HG03196 (cell line): ENCODE measurements at regions not wholly inside any gene's neighbourhood (a gene's known extent, or its start where the extent isn't known, plus 50 kb on each side); places are given as distances from the start of the nearest gene placed in this dataset.

Experiments used
- ATAC-seq: cut with Tn5 transposase; IDR thresholded peaks from one replicate; pipeline ENCODE4 v1.9.1; 2021; ENCODE audit not compliant: unreplicated experiment

- no peak for ATAC-seq
These were observed 1427.0 kb upstream of the MIR17HG start for GRCh38 chr13:89920461-89920860.

- no peak for ATAC-seq
These were observed 1424.4 kb upstream of the MIR17HG start for GRCh38 chr13:89923052-89923451.

GRCh38 chr13:89923736-89924135 is 1423.8 kb upstream of the MIR17HG start:
- ATAC-seq, result no peak

- ATAC-seq, result no peak
These were observed 1422.4 kb upstream of the MIR17HG start for GRCh38 chr13:89925107-89925506.

- ATAC-seq, result no peak
These were observed 1416.6 kb upstream of the MIR17HG start for GRCh38 chr13:89930861-89931260.

GRCh38 chr13:89932902-89933301 is 1414.6 kb upstream of the MIR17HG start:
- ATAC-seq, result no peak

GRCh38 chr13:89936256-89936655 is 1411.2 kb upstream of the MIR17HG start:
- ATAC-seq, result no peak

- no peak for ATAC-seq
These were observed 1410.1 kb upstream of the MIR17HG start for GRCh38 chr13:89937420-89937819.

- no peak for ATAC-seq
These were observed 1407.1 kb upstream of the MIR17HG start for GRCh38 chr13:89940383-89940782.

GRCh38 chr13:89943139-89943538 is 1404.3 kb upstream of the MIR17HG start:
- no peak for ATAC-seq

- ATAC-seq, result no peak
These were observed 1397.3 kb upstream of the MIR17HG start for GRCh38 chr13:89950225-89950624.

- no peak for ATAC-seq
These were observed 1396.1 kb upstream of the MIR17HG start for GRCh38 chr13:89951341-89951740.

GRCh38 chr13:89953581-89953980 is 1393.9 kb upstream of the MIR17HG start:
- ATAC-seq, result no peak

- ATAC-seq, result no peak
These were observed 1391.7 kb upstream of the MIR17HG start for GRCh38 chr13:89955773-89956172.

GRCh38 chr13:89959074-89959473 is 1388.4 kb upstream of the MIR17HG start:
- ATAC-seq, result no peak

GRCh38 chr13:89965252-89965651 is 1382.2 kb upstream of the MIR17HG start:
- ATAC-seq, result no peak

GRCh38 chr13:89966524-89966923 is 1381.0 kb upstream of the MIR17HG start:
- ATAC-seq, result no peak

GRCh38 chr13:89967701-89968100 is 1379.8 kb upstream of the MIR17HG start:
- ATAC-seq, result no peak

GRCh38 chr13:89968470-89968869 is 1379.0 kb upstream of the MIR17HG start:
- no peak for ATAC-seq

- ATAC-seq, result no peak
These were observed 1377.2 kb upstream of the MIR17HG start for GRCh38 chr13:89970353-89970709.

- ATAC-seq, result no peak
These were observed 1370.3 kb upstream of the MIR17HG start for GRCh38 chr13:89977203-89977602.

- no peak for ATAC-seq
These were observed 1366.6 kb upstream of the MIR17HG start for GRCh38 chr13:89980896-89981295.

GRCh38 chr13:89982407-89983095 is 1364.9 kb upstream of the MIR17HG start:
- ATAC-seq, result no peak
